ENCODE measurements at regions not wholly inside any gene's neighbourhood (a gene's known extent, or its start where the extent isn't known, plus 50 kb on each side); places are given as distances from the start of the nearest gene placed in this dataset.

DNA sequence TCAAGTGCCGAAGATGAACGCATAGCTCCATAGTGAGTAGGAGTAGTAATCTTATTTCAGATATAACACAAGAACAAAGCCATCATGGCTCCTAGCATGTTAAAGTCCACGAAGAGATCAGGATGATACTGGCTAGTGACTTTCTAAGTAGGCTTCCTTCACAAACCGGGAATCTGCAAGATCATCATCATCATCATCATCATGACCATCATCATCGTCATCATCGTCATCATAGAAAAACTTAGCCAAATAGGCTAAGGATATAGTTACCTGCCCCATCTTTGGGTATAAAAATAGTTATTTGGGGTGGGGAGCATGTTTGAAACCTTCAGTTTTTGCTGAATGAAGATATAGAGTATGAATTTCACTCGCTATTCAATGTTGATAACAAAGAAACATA, 57.9 kb downstream of the PYDC2 start:
- no peak overlapping the region for H3K4me3 ChIP-seq
- H3K27me3 ChIP-seq: no peaks in the 10 kb centered on the region
- H3K27ac ChIP-seq: no peak overlapping the region
- intact Hi-C loops (cut with DNase I): no loop called here
- TF ChIP-seq, protein P1, sequence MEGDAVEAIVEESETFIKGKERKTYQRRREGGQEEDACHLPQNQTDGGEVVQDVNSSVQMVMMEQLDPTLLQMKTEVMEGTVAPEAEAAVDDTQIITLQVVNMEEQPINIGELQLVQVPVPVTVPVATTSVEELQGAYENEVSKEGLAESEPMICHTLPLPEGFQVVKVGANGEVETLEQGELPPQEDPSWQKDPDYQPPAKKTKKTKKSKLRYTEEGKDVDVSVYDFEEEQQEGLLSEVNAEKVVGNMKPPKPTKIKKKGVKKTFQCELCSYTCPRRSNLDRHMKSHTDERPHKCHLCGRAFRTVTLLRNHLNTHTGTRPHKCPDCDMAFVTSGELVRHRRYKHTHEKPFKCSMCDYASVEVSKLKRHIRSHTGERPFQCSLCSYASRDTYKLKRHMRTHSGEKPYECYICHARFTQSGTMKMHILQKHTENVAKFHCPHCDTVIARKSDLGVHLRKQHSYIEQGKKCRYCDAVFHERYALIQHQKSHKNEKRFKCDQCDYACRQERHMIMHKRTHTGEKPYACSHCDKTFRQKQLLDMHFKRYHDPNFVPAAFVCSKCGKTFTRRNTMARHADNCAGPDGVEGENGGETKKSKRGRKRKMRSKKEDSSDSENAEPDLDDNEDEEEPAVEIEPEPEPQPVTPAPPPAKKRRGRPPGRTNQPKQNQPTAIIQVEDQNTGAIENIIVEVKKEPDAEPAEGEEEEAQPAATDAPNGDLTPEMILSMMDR (IDR thresholded peaks at IDR 0.05): no peak
- TF ChIP-seq POLR2AphosphoS5 (IDR thresholded peaks at IDR 0.05; ENCODE audit: insufficient read depth in 1 of 2, low read depth in 1 of 2) (no peak), POLR2A (IDR thresholded peaks at IDR 0.05) (no peak)
- no peaks in the 10 kb centered on the region for H3K4me1 ChIP-seq
- H3K36me3 ChIP-seq: no peaks in the 10 kb centered on the region
- no peaks in the 10 kb centered on the region for H3K9me3 ChIP-seq
- no peak for DNase-seq (ENCODE audit: extremely low spot score in 2 of 2)

GRCh38 chr3:191521055-191521454, 60.1 kb downstream of the PYDC2 start:
- intact Hi-C loops (cut with DNase I): no loop called here
- Histone ChIP-seq H3K4me3 (no peak overlapping the region), H3K27me3 (no peaks in the 10 kb centered on the region), H3K36me3 (no peaks in the 10 kb centered on the region), H3K4me1 (no peaks in the 10 kb centered on the region), H3K27ac (no peak overlapping the region), H3K9me3 (no peaks in the 10 kb centered on the region)
- no peak for DNase-seq (ENCODE audit: extremely low spot score in 2 of 2)
- TF ChIP-seq, protein P1 (IDR thresholded peaks at IDR 0.05): no peak
- no peak for TF ChIP-seq POLR2AphosphoS5 (IDR thresholded peaks at IDR 0.05; ENCODE audit: insufficient read depth in 1 of 2, low read depth in 1 of 2)
- no peak for TF ChIP-seq POLR2A (IDR thresholded peaks at IDR 0.05)

DNA sequence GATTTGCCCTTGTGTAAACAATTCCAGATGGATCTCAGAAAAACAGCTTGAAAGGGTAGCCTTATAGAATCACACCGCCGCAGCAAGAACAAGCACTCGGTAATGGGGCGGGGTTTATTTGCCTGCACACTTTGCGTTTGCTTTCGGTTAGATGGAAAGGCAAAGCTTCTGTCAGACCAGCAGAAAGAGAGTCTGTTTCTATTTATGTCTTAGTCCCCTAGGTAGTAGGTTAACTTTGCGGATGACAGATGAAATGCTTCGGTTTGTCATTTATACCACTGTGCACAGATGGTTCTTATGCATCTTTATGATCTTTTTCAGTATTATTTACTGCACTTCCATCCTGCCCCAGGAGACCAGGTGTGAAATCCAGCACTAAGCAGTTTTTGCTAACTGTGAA, 62.2 kb downstream of the PYDC2 start:
- intact Hi-C loops (cut with DNase I): no loop called here
- no peak overlapping the region for H3K27ac ChIP-seq
- no peaks in the 10 kb centered on the region for H3K4me1 ChIP-seq
- no peaks in the 10 kb centered on the region for H3K9me3 ChIP-seq
- H3K4me3 ChIP-seq: no peak overlapping the region
- H3K27me3 ChIP-seq: no peaks in the 10 kb centered on the region
- H3K36me3 ChIP-seq: no peaks in the 10 kb centered on the region
- no peak for DNase-seq (ENCODE audit: extremely low spot score in 2 of 2)
- TF ChIP-seq POLR2AphosphoS5 (IDR thresholded peaks at IDR 0.05; ENCODE audit: insufficient read depth in 1 of 2, low read depth in 1 of 2) (no peak), POLR2A (IDR thresholded peaks at IDR 0.05) (no peak)
- TF ChIP-seq, protein P1 (IDR thresholded peaks at IDR 0.05): no peak

DNA sequence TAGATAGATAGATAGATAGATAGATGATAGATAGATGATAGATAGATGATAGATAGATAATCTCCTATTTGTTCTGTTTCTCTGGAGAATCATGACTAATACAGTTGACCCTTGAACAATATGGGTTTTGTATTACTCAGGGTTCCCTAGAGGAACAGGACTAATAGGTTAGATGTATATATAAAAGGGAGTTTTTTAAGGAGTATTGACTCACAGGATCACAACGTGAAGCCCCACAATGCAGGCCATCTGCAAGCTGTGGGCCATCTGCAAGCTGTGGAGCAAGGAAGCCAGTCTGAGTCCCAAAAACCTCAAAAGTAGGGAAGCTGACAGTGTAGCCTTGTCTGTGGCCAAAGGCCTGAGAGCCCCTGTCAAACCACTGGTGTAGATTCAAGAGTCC, 67.6 kb downstream of the PYDC2 start:
- intact Hi-C loops (cut with DNase I): no loop called here
- Histone ChIP-seq H3K36me3 (no peaks in the 10 kb centered on the region), H3K4me1 (no peaks in the 10 kb centered on the region), H3K4me3 (no peak overlapping the region), H3K27me3 (no peaks in the 10 kb centered on the region), H3K9me3 (no peaks in the 10 kb centered on the region), H3K27ac (no peak overlapping the region)
- TF ChIP-seq POLR2A (IDR thresholded peaks at IDR 0.05) (no peak), POLR2AphosphoS5 (IDR thresholded peaks at IDR 0.05; ENCODE audit: insufficient read depth in 1 of 2, low read depth in 1 of 2) (no peak)
- TF ChIP-seq, protein P1 (IDR thresholded peaks at IDR 0.05): no peak
- DNase-seq (ENCODE audit: extremely low spot score in 2 of 2): no peak

GRCh38 chr3:191529992-191530391, 69.0 kb downstream of the PYDC2 start:
- intact Hi-C loops (cut with DNase I): no loop called here
- Histone ChIP-seq H3K36me3 (no peaks in the 10 kb centered on the region), H3K4me3 (no peak overlapping the region), H3K27ac (no peak overlapping the region), H3K9me3 (no peaks in the 10 kb centered on the region), H3K27me3 (no peaks in the 10 kb centered on the region), H3K4me1 (no peaks in the 10 kb centered on the region)
- TF ChIP-seq, protein P1 (IDR thresholded peaks at IDR 0.05): no peak
- TF ChIP-seq POLR2A (IDR thresholded peaks at IDR 0.05) (no peak), POLR2AphosphoS5 (IDR thresholded peaks at IDR 0.05; ENCODE audit: insufficient read depth in 1 of 2, low read depth in 1 of 2) (no peak)
- DNase-seq (ENCODE audit: extremely low spot score in 2 of 2): no peak

All from vagina (tissue), 2 donors.